ENCODE measurements at regions not wholly inside any gene's neighbourhood (a gene's known extent, or its start where the extent isn't known, plus 50 kb on each side); places are given as distances from the start of the nearest gene placed in this dataset.

GRCh38 chr4:166432842-166433241, 559.8 kb downstream of the TLL1 start:
- intact Hi-C loops (cut with DNase I, micrococcal nuclease) = no loop called here
- DNase-seq (no peak), ATAC-seq (no peak)

- ATAC-seq = no peak
- no peak for DNase-seq
- intact Hi-C loops (cut with DNase I, micrococcal nuclease) = no loop called here
Observed at GRCh38 chr4:166435449-166435848, 562.4 kb downstream of the TLL1 start.

GRCh38 chr4:166458756-166459155, 585.7 kb downstream of the TLL1 start:
- no peak for DNase-seq
- intact Hi-C loops (cut with DNase I, micrococcal nuclease) = no loop called here
- no peak for ATAC-seq

- ATAC-seq (no peak), DNase-seq (no peak)
- intact Hi-C loops (cut with DNase I, micrococcal nuclease) = no loop called here
Observed at GRCh38 chr4:166459621-166460020, 586.6 kb downstream of the TLL1 start.

- ATAC-seq = no peak
- no peak for DNase-seq
- intact Hi-C loops (cut with DNase I, micrococcal nuclease) = no loop called here
Observed at GRCh38 chr4:166460769-166461550, 587.9 kb downstream of the TLL1 start.

- intact Hi-C loops (cut with DNase I, micrococcal nuclease) = no loop called here
- ATAC-seq = no peak
- DNase-seq = no peak
Observed at GRCh38 chr4:166481055-166481454, 608.0 kb downstream of the TLL1 start.

GRCh38 chr4:166481739-166482138, 608.7 kb downstream of the TLL1 start:
- intact Hi-C loops (cut with DNase I, micrococcal nuclease) = no loop called here
- DNase-seq = no peak
- ATAC-seq = no peak

- intact Hi-C loops (cut with DNase I, micrococcal nuclease) = no loop called here
- ATAC-seq = peak; percentile 44
Observed at GRCh38 chr4:166482758-166483157, 609.7 kb downstream of the TLL1 start.

GRCh38 chr4:166491635-166492034, 618.6 kb downstream of the TLL1 start:
- no peak for DNase-seq
- ATAC-seq = no peak
- intact Hi-C loops (cut with DNase I, micrococcal nuclease) = no loop called here

More at GRCh38 chr4:166482758-166483157, 609.7 kb downstream of the TLL1 start:
- no peak for DNase-seq

GRCh38 chr4:166493924-166494345, 620.9 kb downstream of the TLL1 start:
- intact Hi-C loops (cut with DNase I, micrococcal nuclease) = no loop called here
- ATAC-seq = peak; percentile 97
- DNase-seq = no peak

- intact Hi-C loops (cut with DNase I, micrococcal nuclease) = no loop called here
- DNase-seq (no peak), ATAC-seq (no peak)
Observed at GRCh38 chr4:166498546-166498945, 625.5 kb downstream of the TLL1 start.

GRCh38 chr4:166499820-166500219, 626.8 kb downstream of the TLL1 start:
- no peak for DNase-seq
- no peak for ATAC-seq
- intact Hi-C loops (cut with DNase I, micrococcal nuclease) = no loop called here

GRCh38 chr4:166501941-166502382, 628.9 kb downstream of the TLL1 start:
- ATAC-seq = no peak
- intact Hi-C loops (cut with DNase I, micrococcal nuclease) = no loop called here
- DNase-seq = no peak

- intact Hi-C loops (cut with DNase I, micrococcal nuclease) = no loop called here
- no peak for DNase-seq
- ATAC-seq = no peak
Observed at GRCh38 chr4:166502660-166503059, 629.6 kb downstream of the TLL1 start.

GRCh38 chr4:166506051-166506450, 633.0 kb downstream of the TLL1 start:
- no peak for ATAC-seq
- no peak for DNase-seq
- intact Hi-C loops (cut with DNase I, micrococcal nuclease) = no loop called here

GRCh38 chr4:166512267-166512666, 639.2 kb downstream of the TLL1 start:
- DNase-seq (no peak), ATAC-seq (no peak)
- intact Hi-C loops (cut with DNase I, micrococcal nuclease) = loop anchor here in 1 of 2 donors (10.0 kb wide), 1 partner anchor 673 kb away; no protein-coding TSS in a partner anchor

GRCh38 chr4:166518315-166518714, 645.3 kb downstream of the TLL1 start:
- intact Hi-C loops (cut with DNase I, micrococcal nuclease) = loop anchor here in 1 of 2 donors (10.0 kb wide), 1 partner anchor 666 kb away; no protein-coding TSS in a partner anchor
- no peak for DNase-seq
- ATAC-seq = no peak

GRCh38 chr4:166518776-166519175, 645.7 kb downstream of the TLL1 start:
- ATAC-seq (no peak), DNase-seq (no peak)
- intact Hi-C loops (cut with DNase I, micrococcal nuclease) = loop anchor here in 1 of 2 donors (10.0 kb wide), 1 partner anchor 666 kb away; no protein-coding TSS in a partner anchor

GRCh38 chr4:166519774-166520173, 646.7 kb downstream of the TLL1 start:
- intact Hi-C loops (cut with DNase I, micrococcal nuclease) = loop anchor here in 1 of 2 donors (10.0 kb wide), 1 partner anchor 665 kb away; no protein-coding TSS in a partner anchor
- no peak for ATAC-seq
- DNase-seq = no peak

- no peak for DNase-seq
- ATAC-seq = no peak
- intact Hi-C loops (cut with DNase I, micrococcal nuclease) = no loop called here
Observed at GRCh38 chr4:166527500-166527899, 654.5 kb downstream of the TLL1 start.

- intact Hi-C loops (cut with DNase I, micrococcal nuclease) = no loop called here
- ATAC-seq (no peak), DNase-seq (no peak)
Observed at GRCh38 chr4:166531703-166532102, 658.7 kb downstream of the TLL1 start.
